Vagina (tissue), 2 donors: ENCODE measurements at regions not wholly inside any gene's neighbourhood (a gene's known extent, or its start where the extent isn't known, plus 50 kb on each side); places are given as distances from the start of the nearest gene placed in this dataset.

ENCODE experiments used
- POLR2A ChIP-seq, 2 donors: fragments of 450-650 bp; IDR thresholded peaks; one replicate each; pipeline ENCODE4 v1.6.1; 2017; ENCODE audit warnings: antibody characterized with exemption in 2 of 2, mild to moderate bottlenecking in 2 of 2, moderate library complexity in 2 of 2
- POLR2AphosphoS5 ChIP-seq, 2 donors: sonication (generic); formaldehyde crosslinking; IDR thresholded peaks; one replicate each; pipeline ENCODE4 v1.9.0; 2017; ENCODE audit warnings: antibody characterized with exemption in 2 of 2, mild to moderate bottlenecking in 2 of 2, low read depth in 1 of 2; ENCODE audit not compliant: insufficient read depth in 1 of 2

DNA sequence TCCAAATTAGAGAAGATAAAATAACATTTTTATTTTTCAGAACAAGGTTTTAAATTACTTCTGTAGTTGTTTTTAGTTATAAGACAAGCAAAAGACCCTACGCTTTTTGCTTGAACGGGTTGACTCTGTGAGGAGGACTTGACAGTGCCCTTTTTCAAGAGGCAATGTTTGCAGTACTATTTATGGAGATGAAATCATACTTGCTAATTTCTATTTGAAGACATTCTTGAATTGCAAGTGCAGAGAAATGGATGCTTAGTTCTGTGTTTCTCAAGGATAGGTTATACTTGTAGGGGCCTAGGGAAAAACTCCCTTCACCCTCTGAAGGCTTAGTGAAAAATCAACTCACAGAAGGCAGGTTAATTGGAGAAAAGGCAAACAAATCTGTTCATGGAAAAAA is 1229.5 kb downstream of the REEP3 start:
- TF ChIP-seq POLR2AphosphoS5 (IDR thresholded peaks at IDR 0.05; ENCODE audit: insufficient read depth in 1 of 2, low read depth in 1 of 2) (no peak), POLR2A (IDR thresholded peaks at IDR 0.05) (no peak)
